Trophoblast cell (in vitro differentiated cells and primary cell): ENCODE measurements at regions not wholly inside any gene's neighbourhood (a gene's known extent, or its start where the extent isn't known, plus 50 kb on each side); places are given as distances from the start of the nearest gene placed in this dataset.
"Not testable (repeated sequence)": the region's sequence is repeated elsewhere in the genome, so short reads cannot be mapped to it uniquely, and the experiment has no call there.

Source experiments
- DNase-seq, 2 donors: peaks; one replicate each; pipeline ENCODE4 v3.0.0-alpha.2; 2016
- H2AFZ ChIP-seq: 2 replicates; pipeline ENCODE4 v1.6.1; 2013; ENCODE audit warnings: low read length, moderate library complexity, mild to moderate bottlenecking; ENCODE audit not compliant: insufficient read depth, poor library complexity
- H2AK5ac ChIP-seq: 2 replicates; pipeline ENCODE4 v1.6.1; 2013; ENCODE audit warnings: mild to moderate bottlenecking, low read length
- H2BK120ac ChIP-seq: 2 replicates; pipeline ENCODE4 v1.6.1; 2013; ENCODE audit warnings: low read length, mild to moderate bottlenecking, moderate library complexity; ENCODE audit not compliant: insufficient read depth, poor library complexity
- H2BK12ac ChIP-seq: 2 replicates; pipeline ENCODE4 v1.6.1; 2013; ENCODE audit warnings: mild to moderate bottlenecking, low read length, moderate library complexity
- H2BK5ac ChIP-seq: 2 replicates; pipeline ENCODE4 v1.6.1; 2013; ENCODE audit warnings: low read length, low read depth, moderate library complexity, mild to moderate bottlenecking; ENCODE audit not compliant: poor library complexity
- H3K14ac ChIP-seq: 2 replicates; pipeline ENCODE4 v1.6.1; 2013; ENCODE audit warnings: mild to moderate bottlenecking, low read length
- H3K18ac ChIP-seq: 2 replicates; pipeline ENCODE4 v1.6.1; 2013; ENCODE audit warnings: mild to moderate bottlenecking, low read length
- H3K23ac ChIP-seq: 2 replicates; pipeline ENCODE4 v1.6.1; 2013; ENCODE audit warnings: low read length
- H3K27ac ChIP-seq: 2 replicates; pipeline ENCODE4 v1.5.1; 2013; ENCODE audit warnings: low read depth, mild to moderate bottlenecking, inconsistent platforms, low read length, moderate library complexity
- H3K27me3 ChIP-seq: 2 replicates; pipeline ENCODE4 v1.6.1; 2013; ENCODE audit warnings: inconsistent platforms, mild to moderate bottlenecking, low read length, moderate library complexity; ENCODE audit not compliant: insufficient read depth
- H3K36me3 ChIP-seq, 2 experiments: 1 replicate in 1 of 2; 2 replicates in 1 of 2; pipeline ENCODE4 v1.6.1; 2013; ENCODE audit warnings: low read length in 2 of 2, mild to moderate bottlenecking in 2 of 2, moderate library complexity in 1 of 2; ENCODE audit not compliant: insufficient read depth in 2 of 2, control insufficient read depth in 1 of 2
- H3K4ac ChIP-seq: 2 replicates; pipeline ENCODE4 v1.6.1; 2013; ENCODE audit warnings: low read depth, mild to moderate bottlenecking, low read length, moderate library complexity
- H3K4me1 ChIP-seq, 2 experiments: 1 replicate in 1 of 2; 2 replicates in 1 of 2; pipeline ENCODE4 v1.6.1; 2013; ENCODE audit warnings: low read length in 2 of 2, mild to moderate bottlenecking in 2 of 2, moderate library complexity in 1 of 2; ENCODE audit not compliant: insufficient read depth in 2 of 2, control insufficient read depth in 1 of 2
- H3K4me2 ChIP-seq: 2 replicates; pipeline ENCODE4 v1.6.1; 2013; ENCODE audit warnings: inconsistent platforms, mild to moderate bottlenecking, low read length, moderate library complexity
- H3K4me3 ChIP-seq: 2 replicates; pipeline ENCODE4 v1.5.1; 2013; ENCODE audit warnings: mild to moderate bottlenecking, low read depth, low read length, inconsistent platforms
- H3K79me1 ChIP-seq: one replicate; pipeline ENCODE4 v1.6.1; 2013; ENCODE audit warnings: low read length
- H3K79me2 ChIP-seq: 2 replicates; pipeline ENCODE4 v1.6.1; 2013; ENCODE audit warnings: low read length, mild to moderate bottlenecking; ENCODE audit not compliant: control insufficient read depth, insufficient read depth, poor library complexity
- H3K9ac ChIP-seq: 2 replicates; pipeline ENCODE4 v1.6.1; 2013; ENCODE audit warnings: mild to moderate bottlenecking, low read length
- H3K9me3 ChIP-seq: 2 replicates; pipeline ENCODE4 v1.6.1; 2013; ENCODE audit warnings: low read depth, mild to moderate bottlenecking, control low read depth, inconsistent platforms, low read length; ENCODE audit not compliant: insufficient read depth
- H4K12ac ChIP-seq: 2 replicates; pipeline ENCODE4 v1.6.1; 2013; ENCODE audit warnings: low read depth, mild to moderate bottlenecking, low read length, moderate library complexity
- H4K8ac ChIP-seq: 2 replicates; pipeline ENCODE4 v1.6.1; 2013; ENCODE audit warnings: low read depth, mild to moderate bottlenecking, low read length, moderate library complexity
- H4K91ac ChIP-seq: one replicate; pipeline ENCODE4 v1.6.1; 2013; ENCODE audit warnings: low read depth, mild to moderate bottlenecking, low read length, moderate library complexity
- WGBS: extraction: QIAGEN DNeasy Blood & Tissue Kit; methylation state at CpG from one replicate; pipeline ENCODE4 v1.1.7; 2013; ENCODE audit warnings: missing lambda C conversion rate; ENCODE audit not compliant: insufficient read length, insufficient coverage; ENCODE audit errors: extremely low coverage; 5-methylcytosine and 5-hydroxymethylcytosine counted together

GRCh38 chr16:88161191-88161590 is 210.0 kb downstream of the BANP start:
- no CpG with 5 or more reads among the region's 13 CpGs for WGBS
- H3K27ac ChIP-seq, H2BK120ac ChIP-seq, H3K4me2 ChIP-seq, H3K79me1 ChIP-seq, H3K14ac ChIP-seq, H3K23ac ChIP-seq, DNase-seq, H2BK5ac ChIP-seq, H3K27me3 ChIP-seq, H3K9me3 ChIP-seq, H3K36me3 ChIP-seq, H4K91ac ChIP-seq, H3K79me2 ChIP-seq, H3K18ac ChIP-seq, H2AK5ac ChIP-seq, H3K4ac ChIP-seq, H3K4me3 ChIP-seq, H2AFZ ChIP-seq, H4K12ac ChIP-seq, H3K4me1 ChIP-seq, H2BK12ac ChIP-seq, H3K9ac ChIP-seq, H4K8ac ChIP-seq: not testable (repeated sequence)

- H3K4me2 ChIP-seq, H4K91ac ChIP-seq, H3K9me3 ChIP-seq, H3K79me1 ChIP-seq, H3K4me3 ChIP-seq, H3K27ac ChIP-seq, H3K9ac ChIP-seq, H2BK120ac ChIP-seq, H2BK12ac ChIP-seq, H3K23ac ChIP-seq, H3K4me1 ChIP-seq, H3K4ac ChIP-seq, H2BK5ac ChIP-seq, DNase-seq, H3K14ac ChIP-seq, H3K79me2 ChIP-seq, H4K8ac ChIP-seq, H3K36me3 ChIP-seq, H2AFZ ChIP-seq, H3K18ac ChIP-seq, H4K12ac ChIP-seq, H2AK5ac ChIP-seq, H3K27me3 ChIP-seq: not testable (repeated sequence)
- no CpG with 5 or more reads among the region's 10 CpGs for WGBS
Observed at GRCh38 chr16:88161623-88162275, 210.5 kb downstream of the BANP start.

GRCh38 chr16:88162778-88163177 is 211.5 kb downstream of the BANP start:
- H3K23ac ChIP-seq, H3K27me3 ChIP-seq, H3K4ac ChIP-seq, H4K12ac ChIP-seq, H3K4me1 ChIP-seq, H3K9me3 ChIP-seq, H3K14ac ChIP-seq, H3K9ac ChIP-seq, H3K36me3 ChIP-seq, H2BK120ac ChIP-seq, H2BK12ac ChIP-seq, H2AFZ ChIP-seq, DNase-seq, H3K18ac ChIP-seq, H3K79me2 ChIP-seq, H3K4me2 ChIP-seq, H3K4me3 ChIP-seq, H3K27ac ChIP-seq, H4K8ac ChIP-seq, H3K79me1 ChIP-seq, H2BK5ac ChIP-seq, H4K91ac ChIP-seq, H2AK5ac ChIP-seq: not testable (repeated sequence)
- WGBS: 100% methylated on average over 1 of the region's 2 CpGs

- not testable (repeated sequence) for H3K9ac ChIP-seq, H3K4me1 ChIP-seq, H3K27me3 ChIP-seq, H2BK12ac ChIP-seq, H3K14ac ChIP-seq, H3K18ac ChIP-seq, H3K9me3 ChIP-seq, DNase-seq, H3K23ac ChIP-seq, H3K36me3 ChIP-seq, H3K4me2 ChIP-seq, H3K4me3 ChIP-seq, H3K4ac ChIP-seq, H2BK5ac ChIP-seq, H3K27ac ChIP-seq, H4K12ac ChIP-seq, H2BK120ac ChIP-seq, H4K8ac ChIP-seq, H2AFZ ChIP-seq, H3K79me2 ChIP-seq, H2AK5ac ChIP-seq, H3K79me1 ChIP-seq, H4K91ac ChIP-seq
- WGBS: no CpG with 5 or more reads among the region's 12 CpGs
Observed at GRCh38 chr16:88164196-88165039, 213.2 kb downstream of the BANP start.
